GM23338 (cell line): ENCODE measurements at regions not wholly inside any gene's neighbourhood (a gene's known extent, or its start where the extent isn't known, plus 50 kb on each side); places are given as distances from the start of the nearest gene placed in this dataset.

ENCODE experiments used
- ATAC-seq: fragments of 200-7000 bp; cut with Tn5 transposase; 3 replicates; pipeline ENCODE4 v1.9.1; 2020
- DNase-seq: peaks from one replicate; pipeline ENCODE4 v3.0.0-alpha.2; 2015; ENCODE audit warnings: low spot score
- H2AFZ ChIP-seq: fragments of 200-600 bp; sonication (generic); 2 replicates; pipeline ENCODE4 v1.8.0; 2016; ENCODE audit warnings: antibody characterized with exemption, mild to moderate bottlenecking, moderate library complexity
- H3F3A ChIP-seq: fragments of 200-600 bp; sonication (generic); replicated peaks from 2 replicates; pipeline ENCODE4 v1.8.0; 2017; ENCODE audit warnings: antibody characterized with exemption, mixed run types, low read depth
- H3K27ac ChIP-seq: fragments of 200-600 bp; sonication (generic); 2 replicates; pipeline ENCODE4 v1.6.1; 2016; ENCODE audit warnings: low read depth
- H3K27me3 ChIP-seq: fragments of 200-600 bp; sonication (generic); 2 replicates; pipeline ENCODE4 v1.8.0; 2016; ENCODE audit warnings: mild to moderate bottlenecking, mixed run types, moderate library complexity; ENCODE audit not compliant: insufficient read depth
- H3K36me3 ChIP-seq: fragments of 200-600 bp; sonication (generic); 2 replicates; pipeline ENCODE4 v1.8.0; 2016; ENCODE audit warnings: mild to moderate bottlenecking; ENCODE audit not compliant: insufficient read depth
- H3K4me1 ChIP-seq: fragments of 200-600 bp; sonication (generic); 2 replicates; pipeline ENCODE4 v1.8.0; 2016; ENCODE audit warnings: mild to moderate bottlenecking, moderate library complexity; ENCODE audit not compliant: insufficient read depth
- H3K4me2 ChIP-seq: fragments of 200-600 bp; sonication (generic); 2 replicates; pipeline ENCODE4 v1.7.1; 2017; ENCODE audit warnings: mixed run types
- H3K4me3 ChIP-seq: fragments of 200-600 bp; sonication (generic); 2 replicates; pipeline ENCODE4 v1.6.1; 2016; ENCODE audit warnings: mixed run types
- H3K79me2 ChIP-seq: fragments of 200-600 bp; sonication (generic); replicated peaks from 2 replicates; pipeline ENCODE4 v1.8.0; 2017; ENCODE audit warnings: mild to moderate bottlenecking; ENCODE audit not compliant: insufficient read depth
- H3K9me2 ChIP-seq: fragments of 200-600 bp; sonication (generic); 2 replicates; pipeline ENCODE4 v1.8.0; 2017; ENCODE audit not compliant: insufficient read depth
- H4K20me1 ChIP-seq: fragments of 200-600 bp; sonication (generic); replicated peaks from 2 replicates; pipeline ENCODE4 v1.8.0; 2017; ENCODE audit warnings: mild to moderate bottlenecking; ENCODE audit not compliant: insufficient read depth
- H3K27ac Mint-ChIP-seq: 2 replicates; pipeline ENCODE4 v1.8.0; 2020; ENCODE audit warnings: inconsistent platforms, mild to moderate bottlenecking, moderate library complexity, mixed read lengths
- H3K27me3 Mint-ChIP-seq: 3 replicates; pipeline ENCODE4 v1.8.0; 2022; ENCODE audit warnings: low read depth, mild to moderate bottlenecking, moderate library complexity, mixed read lengths, inconsistent platforms; ENCODE audit not compliant: insufficient read depth, poor library complexity
- H3K36me3 Mint-ChIP-seq: 3 replicates; pipeline ENCODE4 v1.8.0; 2021; ENCODE audit warnings: low read depth, mild to moderate bottlenecking, inconsistent platforms, moderate library complexity, mixed read lengths
- H3K4me1 Mint-ChIP-seq: 3 replicates; pipeline ENCODE4 v1.8.0; 2020; ENCODE audit warnings: mild to moderate bottlenecking, inconsistent platforms, mixed read lengths
- H3K4me3 Mint-ChIP-seq: 3 replicates; pipeline ENCODE4 v1.8.0; 2021; ENCODE audit warnings: moderate library complexity, mild to moderate bottlenecking, inconsistent platforms, mixed read lengths
- H3K9me3 Mint-ChIP-seq: 3 replicates; pipeline ENCODE4 v1.8.0; 2020; ENCODE audit warnings: moderate library complexity, mild to moderate bottlenecking, inconsistent platforms, mixed read lengths
- CREB1 ChIP-seq: fragments of 250-450 bp; sonication (Bioruptor Pico); IDR thresholded peaks from 2 replicates; pipeline ENCODE4 v1.5.0; 2020; ENCODE audit warnings: low read depth, mild to moderate bottlenecking, moderate library complexity
- ETS1 ChIP-seq: IDR thresholded peaks from 2 replicates; pipeline ENCODE4 v1.6.1; 2016; ENCODE audit warnings: antibody characterized with exemption
- EZH2 ChIP-seq: fragments of 200-600 bp; sonication (generic); IDR thresholded peaks from one replicate; pipeline ENCODE4 v1.8.0; 2017; ENCODE audit warnings: antibody characterized with exemption, mild to moderate bottlenecking, low read depth; ENCODE audit not compliant: unreplicated experiment
- JUNB ChIP-seq: IDR thresholded peaks from one replicate; pipeline ENCODE4 v1.6.1; 2016; ENCODE audit warnings: antibody characterized with exemption; ENCODE audit not compliant: unreplicated experiment
- NANOG ChIP-seq: IDR thresholded peaks from 2 replicates; pipeline ENCODE4 v1.6.1; 2016; ENCODE audit warnings: antibody characterized with exemption, borderline replicate concordance
- POLR2AphosphoS5 ChIP-seq: IDR thresholded peaks from 2 replicates; pipeline ENCODE4 v1.6.1; 2016; ENCODE audit warnings: antibody characterized with exemption, low read depth
- REST ChIP-seq: IDR thresholded peaks from one replicate; pipeline ENCODE4 v1.6.1; 2018; ENCODE audit warnings: antibody characterized with exemption; ENCODE audit not compliant: unreplicated experiment
- ZNF114 ChIP-seq: fragments of 250-450 bp; sonication (Bioruptor Pico); IDR thresholded peaks from 2 replicates; pipeline ENCODE4 v1.5.0; 2020; ENCODE audit warnings: mild to moderate bottlenecking, moderate library complexity
- ZNF331 ChIP-seq: fragments of 250-450 bp; sonication (Bioruptor Pico); IDR thresholded peaks from 2 replicates; pipeline ENCODE4 v1.5.0; 2020; ENCODE audit warnings: low read depth, mild to moderate bottlenecking, moderate library complexity
- ZNF462 ChIP-seq: fragments of 250-450 bp; sonication (Bioruptor Pico); IDR thresholded peaks from 2 replicates; pipeline ENCODE4 v1.5.0; 2020; ENCODE audit warnings: mild to moderate bottlenecking, moderate library complexity

- H3F3A ChIP-seq: no peaks in the 10 kb centered on the region
- DNase-seq: no peak
- H3K36me3 ChIP-seq: no peaks in the 10 kb centered on the region
- H3K27me3 ChIP-seq: no peaks in the 10 kb centered on the region
- H3K4me2 ChIP-seq: no peak overlapping the region
- H3K27ac ChIP-seq: no peak overlapping the region
- no peaks in the 10 kb centered on the region for H4K20me1 ChIP-seq
- TF ChIP-seq ZNF331: no peak
- no peak for TF ChIP-seq POLR2AphosphoS5
- no peak for TF ChIP-seq JUNB
- TF ChIP-seq CREB1 (CRISPR knock-in tag): no peak
- H3K4me1 ChIP-seq: no peaks in the 10 kb centered on the region
- H3K27me3 Mint-ChIP-seq: peaks cover 2% of the 10 kb centered on the region
- H3K4me1 Mint-ChIP-seq: no peaks in the 10 kb centered on the region
- H3K27ac Mint-ChIP-seq: no peak overlapping the region
- no peak for ATAC-seq
- H3K79me2 ChIP-seq: no peaks in the 10 kb centered on the region
- H3K4me3 ChIP-seq: no peak overlapping the region
- no peaks in the 10 kb centered on the region for H3K9me3 Mint-ChIP-seq
- H3K9me2 ChIP-seq: no peaks in the 10 kb centered on the region
- H3K4me3 Mint-ChIP-seq: no peak overlapping the region
- H3K36me3 Mint-ChIP-seq: no peaks in the 10 kb centered on the region
- H2AFZ ChIP-seq: no peak overlapping the region
These were observed 516.6 kb upstream of the SEMA3D start for GRCh38 chr7:85703251-85704010.

GRCh38 chr7:85702348-85702747 is 515.5 kb upstream of the SEMA3D start:
- Histone ChIP-seq H4K20me1 (no peaks in the 10 kb centered on the region), H3K4me3 (no peak overlapping the region), H3K9me2 (no peaks in the 10 kb centered on the region), H3K4me2 (no peak overlapping the region), H3K27me3 (no peaks in the 10 kb centered on the region), H3K4me1 (no peaks in the 10 kb centered on the region), H2AFZ (no peak overlapping the region), H3F3A (no peaks in the 10 kb centered on the region), H3K79me2 (no peaks in the 10 kb centered on the region), H3K27ac (no peak overlapping the region), H3K36me3 (no peaks in the 10 kb centered on the region)
- H3K27me3 Mint-ChIP-seq: peaks cover 2% of the 10 kb centered on the region
- no peaks in the 10 kb centered on the region for H3K4me1 Mint-ChIP-seq
- no peak for DNase-seq
- no peak for ATAC-seq
- H3K27ac Mint-ChIP-seq: no peak overlapping the region
- no peak overlapping the region for H3K4me3 Mint-ChIP-seq
- H3K9me3 Mint-ChIP-seq: no peaks in the 10 kb centered on the region
- H3K36me3 Mint-ChIP-seq: no peaks in the 10 kb centered on the region
- TF ChIP-seq EZH2 (no peak), ZNF462 (no peak), NANOG (no peak), CREB1 (CRISPR knock-in tag) (no peak), ETS1 (no peak), REST (no peak), ZNF114 (CRISPR knock-in tag) (no peak), JUNB (no peak)
